ENCODE measurements at regions not wholly inside any gene's neighbourhood (a gene's known extent, or its start where the extent isn't known, plus 50 kb on each side); places are given as distances from the start of the nearest gene placed in this dataset.

GRCh38 chr12:32039347-32039746 is 67.3 kb upstream of the BICD1 start:
- H3K4me3 Mint-ChIP-seq (ENCODE audit: unreplicated experiment): no peak overlapping the region
- TF ChIP-seq CTCF (IDR thresholded peaks at IDR 0.05; ENCODE audit: partially characterized antibody, unreplicated experiment): no peak
- H3K27me3 Mint-ChIP-seq (ENCODE audit: unreplicated experiment): peaks cover 3% of the 10 kb centered on the region
- no peak for DNase-seq
- peaks cover 10% of the 10 kb centered on the region for H3K9me3 Mint-ChIP-seq (ENCODE audit: unreplicated experiment)
- peaks cover 13% of the 10 kb centered on the region for H3K36me3 Mint-ChIP-seq (ENCODE audit: unreplicated experiment)
- H3K27ac Mint-ChIP-seq (ENCODE audit: unreplicated experiment): no peak overlapping the region
- H3K4me1 Mint-ChIP-seq (ENCODE audit: low read depth, unreplicated experiment): peaks cover 2% of the 10 kb centered on the region

GRCh38 chr12:32039917-32040575 is 66.6 kb upstream of the BICD1 start:
- no peak for TF ChIP-seq CTCF (IDR thresholded peaks at IDR 0.05; ENCODE audit: partially characterized antibody, unreplicated experiment)
- Mint-ChIP-seq H3K9me3 (ENCODE audit: unreplicated experiment) (peaks cover 11% of the 10 kb centered on the region), H3K27ac (ENCODE audit: unreplicated experiment) (no peak overlapping the region), H3K36me3 (ENCODE audit: unreplicated experiment) (peaks cover 14% of the 10 kb centered on the region), H3K4me1 (ENCODE audit: low read depth, unreplicated experiment) (peaks cover 2% of the 10 kb centered on the region), H3K27me3 (ENCODE audit: unreplicated experiment) (peaks cover 3% of the 10 kb centered on the region), H3K4me3 (ENCODE audit: unreplicated experiment) (no peak overlapping the region)
- no peak for DNase-seq

GRCh38 chr12:32043928-32044549 is 62.6 kb upstream of the BICD1 start:
- no peak overlapping the region for H3K4me3 Mint-ChIP-seq (ENCODE audit: unreplicated experiment)
- H3K36me3 Mint-ChIP-seq (ENCODE audit: unreplicated experiment): peaks cover 21% of the 10 kb centered on the region
- DNase-seq: no peak
- H3K4me1 Mint-ChIP-seq (ENCODE audit: low read depth, unreplicated experiment): no peaks in the 10 kb centered on the region
- H3K27me3 Mint-ChIP-seq (ENCODE audit: unreplicated experiment): peaks cover 5% of the 10 kb centered on the region
- peaks cover 11% of the 10 kb centered on the region for H3K9me3 Mint-ChIP-seq (ENCODE audit: unreplicated experiment)
- no peak for TF ChIP-seq CTCF (IDR thresholded peaks at IDR 0.05; ENCODE audit: partially characterized antibody, unreplicated experiment)
- no peak overlapping the region for H3K27ac Mint-ChIP-seq (ENCODE audit: unreplicated experiment)

- peaks cover 7% of the 10 kb centered on the region for H3K9me3 Mint-ChIP-seq (ENCODE audit: unreplicated experiment)
- H3K27ac Mint-ChIP-seq (ENCODE audit: unreplicated experiment): no peak overlapping the region
- DNase-seq: no peak
- no peak overlapping the region for H3K4me3 Mint-ChIP-seq (ENCODE audit: unreplicated experiment)
- H3K27me3 Mint-ChIP-seq (ENCODE audit: unreplicated experiment): peaks cover 5% of the 10 kb centered on the region
- H3K4me1 Mint-ChIP-seq (ENCODE audit: low read depth, unreplicated experiment): no peaks in the 10 kb centered on the region
- TF ChIP-seq CTCF (IDR thresholded peaks at IDR 0.05; ENCODE audit: partially characterized antibody, unreplicated experiment): no peak
- H3K36me3 Mint-ChIP-seq (ENCODE audit: unreplicated experiment): peaks cover 21% of the 10 kb centered on the region
These were observed 59.1 kb upstream of the BICD1 start for GRCh38 chr12:32047357-32048212.

Data from glutamatergic neuron (in vitro differentiated cells).